H1 (cell line): ENCODE measurements at regions not wholly inside any gene's neighbourhood (a gene's known extent, or its start where the extent isn't known, plus 50 kb on each side); places are given as distances from the start of the nearest gene placed in this dataset.
"Not testable (repeated sequence)": the region's sequence is repeated elsewhere in the genome, so short reads cannot be mapped to it uniquely, and the experiment has no call there.

Experiments
- CTCF ChIA-PET: fragments of 300-600 bp; sonication (Branson Sonifier 250); formaldehyde crosslinking; loops from one replicate; lab custom pipeline; 2021; ENCODE audit not compliant: partially characterized antibody; lab: Charles Lee
- POLR2A ChIA-PET: fragments of 300-600 bp; sonication (Branson Sonifier 250); formaldehyde crosslinking; loops from one replicate; lab custom pipeline; 2021; ENCODE audit warnings: inconsistent platforms; ENCODE audit not compliant: partially characterized antibody; lab: Charles Lee
- DNase-seq, 2 experiments: peaks; one replicate each; pipeline versions ENCODE4 v3.0.0 to v3.0.0-alpha.2; 2010 to 2022; ENCODE audit warnings: low spot score in 2 of 2, low read depth in 1 of 2, mixed read lengths in 1 of 2
- FAIRE-seq: peaks from 2 replicates; lab custom pipeline; 2011; peaks lifted over from hg19 to GRCh38; lab: Jason Lieb, UNC
- H2AFZ ChIP-seq: 2 replicates; pipeline ENCODE4 v1.8.1; 2012; ENCODE audit warnings: low read length, inconsistent platforms
- H2AK5ac ChIP-seq: 2 replicates; pipeline ENCODE4 v1.6.1; 2013; ENCODE audit warnings: low read depth, low read length
- H2BK120ac ChIP-seq: replicated peaks from 2 replicates; pipeline ENCODE3; 2013; ENCODE audit warnings: low read depth, low read length, inconsistent platforms
- H2BK12ac ChIP-seq: 2 replicates; pipeline ENCODE4 v1.6.1; 2013; ENCODE audit warnings: low read depth, low read length
- H2BK15ac ChIP-seq: 2 replicates; pipeline ENCODE4 v1.6.1; 2013; ENCODE audit warnings: low read length
- H2BK20ac ChIP-seq: 2 replicates; pipeline ENCODE4 v1.6.1; 2013; ENCODE audit warnings: low read length
- H2BK5ac ChIP-seq: 2 replicates; pipeline ENCODE4 v1.6.1; 2013; ENCODE audit warnings: low read depth, low read length
- H3K14ac ChIP-seq: 2 replicates; pipeline ENCODE4 v1.6.1; 2013; ENCODE audit warnings: inconsistent platforms; ENCODE audit not compliant: insufficient read length
- H3K18ac ChIP-seq: 2 replicates; pipeline ENCODE4 v1.6.1; 2013; ENCODE audit warnings: low read length; ENCODE audit errors: extremely low read depth
- H3K23ac ChIP-seq: 2 replicates; pipeline ENCODE4 v1.6.1; 2013; ENCODE audit warnings: inconsistent platforms; ENCODE audit not compliant: insufficient read length
- H3K23me2 ChIP-seq: 2 replicates; pipeline ENCODE4 v1.6.1; 2013; ENCODE audit warnings: low read depth, low read length
- H3K27ac ChIP-seq: 2 replicates; pipeline ENCODE4 v1.6.1; 2011; ENCODE audit warnings: low read depth, low read length, inconsistent platforms
- H3K27me3 ChIP-seq, 4 experiments: replicated peaks in 1 of 4; 1 replicate in 1 of 4; 2 replicates in 3 of 4; pipeline versions ENCODE4 v1.6.1 to v1.8.1; 2011 to 2013; ENCODE audit warnings: low read length in 3 of 4, mild to moderate bottlenecking in 3 of 4, inconsistent platforms in 2 of 4, mixed read lengths in 2 of 4, moderate library complexity in 1 of 4; ENCODE audit not compliant: control insufficient read depth in 3 of 4, insufficient read depth in 3 of 4; ENCODE audit errors: extremely low read depth in 1 of 4
- H3K36me3 ChIP-seq, 4 experiments: 2 replicates each; pipeline versions ENCODE4 v1.6.1 to v1.8.1; 2011 to 2013; ENCODE audit warnings: mild to moderate bottlenecking in 4 of 4, low read length in 3 of 4, moderate library complexity in 2 of 4, control low read depth in 1 of 4, inconsistent platforms in 1 of 4; ENCODE audit not compliant: insufficient read depth in 4 of 4, control insufficient read depth in 2 of 4
- H3K4ac ChIP-seq: replicated peaks from 2 replicates; pipeline ENCODE3; 2013; ENCODE audit warnings: low read length, low read depth, mixed read lengths, inconsistent platforms; ENCODE audit not compliant: insufficient read length
- H3K4me1 ChIP-seq, 4 experiments: replicated peaks in 1 of 4; 1 replicate in 1 of 4; 2 replicates in 3 of 4; pipeline versions ENCODE4 v1.6.1 to v1.8.1; 2011 to 2013; ENCODE audit warnings: low read length in 3 of 4, inconsistent platforms in 2 of 4, mixed read lengths in 1 of 4; ENCODE audit not compliant: insufficient read depth in 4 of 4, control insufficient read depth in 3 of 4
- H3K4me2 ChIP-seq, 2 experiments: 2 replicates each; pipeline versions ENCODE4 v1.6.1 to v1.8.1; 2011 to 2013; ENCODE audit warnings: low read depth in 2 of 2, low read length in 2 of 2, control low read depth in 1 of 2, inconsistent platforms in 1 of 2, mild to moderate bottlenecking in 1 of 2; ENCODE audit not compliant: insufficient read depth in 1 of 2
- H3K4me3 ChIP-seq, 4 experiments: fragments of 200-600, 300-600 bp in 1 of 4; sonication (generic), shearing (Covaris generic), sonication (Bioruptor Twin) in 1 of 4; 2 replicates each; pipeline versions ENCODE4 v1.5.1 to v1.8.1; 2011 to 2016; ENCODE audit warnings: low read length in 4 of 4, low read depth in 3 of 4, control low read depth in 2 of 4, inconsistent platforms in 2 of 4, mild to moderate bottlenecking in 2 of 4, mixed read lengths in 1 of 4, moderate library complexity in 1 of 4; ENCODE audit not compliant: insufficient read depth in 2 of 4; ENCODE audit errors: extremely low read depth in 1 of 4
- H3K56ac ChIP-seq: replicated peaks from 2 replicates; pipeline ENCODE3; 2013; ENCODE audit warnings: low read depth, mild to moderate bottlenecking, mixed read lengths, low read length, inconsistent platforms; ENCODE audit not compliant: insufficient read length
- H3K79me1 ChIP-seq: 2 replicates; pipeline ENCODE4 v1.6.1; 2013; ENCODE audit warnings: low read depth, low read length, control low read depth
- H3K79me2 ChIP-seq, 2 experiments: 2 replicates each; pipeline versions ENCODE4 v1.6.1 to v1.8.1; 2012 to 2013; ENCODE audit warnings: low read length in 2 of 2, mild to moderate bottlenecking in 2 of 2, inconsistent platforms in 1 of 2; ENCODE audit not compliant: insufficient read depth in 2 of 2, control insufficient read depth in 1 of 2
- H3K9ac ChIP-seq, 4 experiments: replicated peaks in 1 of 4; 1 replicate in 1 of 4; 2 replicates in 3 of 4; pipeline versions ENCODE4 v1.6.1 to v1.8.1; 2011 to 2013; ENCODE audit warnings: low read depth in 3 of 4, low read length in 3 of 4, control low read depth in 2 of 4, mild to moderate bottlenecking in 2 of 4, moderate library complexity in 2 of 4, inconsistent platforms in 1 of 4; ENCODE audit errors: extremely low read depth in 1 of 4
- H3K9me3 ChIP-seq, 2 experiments: 2 replicates each; pipeline versions ENCODE4 v1.6.1 to v1.8.1; 2012 to 2013; ENCODE audit warnings: mild to moderate bottlenecking in 2 of 2, moderate library complexity in 2 of 2, control low read depth in 1 of 2, inconsistent platforms in 1 of 2, low read depth in 1 of 2, low read length in 1 of 2, mixed read lengths in 1 of 2; ENCODE audit not compliant: insufficient read depth in 2 of 2
- H4K20me1 ChIP-seq, 2 experiments: replicated peaks in 1 of 2; 2 replicates each; pipeline versions ENCODE3 to v1.8.1; 2011 to 2013; ENCODE audit warnings: inconsistent platforms in 2 of 2, low read length in 2 of 2, mild to moderate bottlenecking in 1 of 2; ENCODE audit not compliant: insufficient read depth in 2 of 2, control insufficient read depth in 1 of 2
- H4K5ac ChIP-seq: 2 replicates; pipeline ENCODE4 v1.6.1; 2013; ENCODE audit warnings: low read length, low read depth, mixed read lengths, inconsistent platforms; ENCODE audit not compliant: insufficient read length
- H4K8ac ChIP-seq: 2 replicates; pipeline ENCODE4 v1.8.0; 2013; ENCODE audit warnings: mild to moderate bottlenecking, moderate library complexity, low read length, inconsistent platforms; ENCODE audit not compliant: insufficient read depth; ENCODE audit errors: extremely low read depth
- H4K91ac ChIP-seq: replicated peaks from 2 replicates; pipeline ENCODE3; 2013; ENCODE audit warnings: low read length, mixed read lengths, inconsistent platforms; ENCODE audit not compliant: insufficient read length
- BCL11A ChIP-seq, 2 experiments: IDR thresholded peaks; one replicate each; pipeline ENCODE4 v1.6.1; 2011; ENCODE audit warnings: low read depth in 2 of 2, low read length in 2 of 2, mild to moderate bottlenecking in 2 of 2
- RFX5 ChIP-seq: IDR thresholded peaks from 2 replicates; pipeline ENCODE4 v1.6.1; 2011; ENCODE audit warnings: low read depth, low read length, improper control_type of control experiment, borderline replicate concordance
- SAP30 ChIP-seq: fragments of 300-600 bp; sonication (generic); IDR thresholded peaks from 2 replicates; pipeline ENCODE4 v1.7.1; 2012; ENCODE audit warnings: low read length, moderate library complexity, mild to moderate bottlenecking, inconsistent platforms; ENCODE audit not compliant: insufficient read depth, insufficient replicate concordance
- SP1 ChIP-seq: IDR thresholded peaks from 2 replicates; pipeline ENCODE4 v1.6.1; 2011; ENCODE audit warnings: low read depth, low read length
- ZNF274 ChIP-seq: IDR thresholded peaks from 2 replicates; pipeline ENCODE4 v1.7.0; 2012; ENCODE audit warnings: low read length, borderline replicate concordance; ENCODE audit errors: extremely low read depth
- WGBS, 2 experiments: shearing (Covaris generic) in 1 of 2; methylation state at CpG; one replicate each; pipeline versions ENCODE4 v1.1.6 to v1.1.7; 2013 to 2015; ENCODE audit warnings: low lambda C conversion rate in 2 of 2, mixed read lengths in 2 of 2, inconsistent platforms in 1 of 2, low coverage in 1 of 2, missing lambda C conversion rate in 1 of 2; ENCODE audit not compliant: insufficient replicate concordance in 2 of 2, insufficient coverage in 1 of 2, insufficient read length in 1 of 2; ENCODE audit errors: extremely low coverage in 1 of 2, missing lambda C conversion rate in 1 of 2; 5-methylcytosine and 5-hydroxymethylcytosine counted together

- TF ChIP-seq RFX5: no peak
- no peak for TF ChIP-seq SAP30
- TF ChIP-seq BCL11A (IDR thresholded peaks at IDR 0.05; ENCODE audit: low read depth in 2 of 2, low read length in 2 of 2): no peak
- no peak for TF ChIP-seq ZNF274
- TF ChIP-seq SP1: no peak
These were observed 406.6 kb downstream of the NYAP2 start (continued) for GRCh38 chr2:225806105-225806504.

- H3K4me2 ChIP-seq, H2BK15ac ChIP-seq, H4K20me1 ChIP-seq, H3K23me2 ChIP-seq, H3K9ac ChIP-seq, H2AFZ ChIP-seq, H3K27me3 ChIP-seq, H3K36me3 ChIP-seq, H3K27ac ChIP-seq, H3K9me3 ChIP-seq, H3K4ac ChIP-seq, H3K4me3 ChIP-seq, H3K56ac ChIP-seq, H2BK12ac ChIP-seq, H3K79me1 ChIP-seq, H3K23ac ChIP-seq, H3K79me2 ChIP-seq, H2AK5ac ChIP-seq, H4K91ac ChIP-seq, H3K4me1 ChIP-seq, H3K18ac ChIP-seq, FAIRE-seq, DNase-seq, H2BK5ac ChIP-seq, H2BK20ac ChIP-seq, H2BK120ac ChIP-seq, POLR2A ChIA-PET, H4K5ac ChIP-seq, H3K14ac ChIP-seq, CTCF ChIA-PET, H4K8ac ChIP-seq: not testable (repeated sequence)
- WGBS, 2 experiments: 82% methylated on average over 1 of the region's 1 CpG; no CpG with 5 or more reads in 1 of the 2 experiments
These were observed 402.6 kb downstream of the NYAP2 start for GRCh38 chr2:225802076-225802475.
